GM21367 (cell line): ENCODE measurements at regions not wholly inside any gene's neighbourhood (a gene's known extent, or its start where the extent isn't known, plus 50 kb on each side); places are given as distances from the start of the nearest gene placed in this dataset.
"Not testable (repeated sequence)": the region's sequence is repeated elsewhere in the genome, so short reads cannot be mapped to it uniquely, and the experiment has no call there.

Experiments used
- ATAC-seq: cut with Tn5 transposase; IDR thresholded peaks from one replicate; pipeline ENCODE4 v1.9.1; 2021; ENCODE audit not compliant: unreplicated experiment

DNA sequence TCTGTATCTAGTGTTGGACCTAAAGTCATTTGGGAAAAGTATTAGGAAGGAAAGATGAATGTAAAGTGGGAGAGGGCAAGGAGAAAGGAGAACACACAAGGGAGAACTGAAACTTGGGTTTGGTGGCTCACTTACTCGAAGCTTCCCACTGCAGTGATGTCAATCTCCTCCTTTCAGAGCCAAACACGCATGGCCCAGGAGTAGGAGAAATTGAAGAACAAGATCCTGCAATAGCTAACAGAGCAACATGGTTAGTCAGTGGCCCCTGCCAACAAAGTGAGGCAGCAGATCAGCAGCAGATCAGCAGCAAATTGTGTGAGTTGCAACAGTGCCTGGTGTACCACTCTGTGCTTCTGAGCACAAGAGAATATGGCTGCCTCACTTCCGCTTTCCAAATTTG lies 366.4 kb downstream of the PSAT1 start:
- ATAC-seq, result no peak

DNA sequence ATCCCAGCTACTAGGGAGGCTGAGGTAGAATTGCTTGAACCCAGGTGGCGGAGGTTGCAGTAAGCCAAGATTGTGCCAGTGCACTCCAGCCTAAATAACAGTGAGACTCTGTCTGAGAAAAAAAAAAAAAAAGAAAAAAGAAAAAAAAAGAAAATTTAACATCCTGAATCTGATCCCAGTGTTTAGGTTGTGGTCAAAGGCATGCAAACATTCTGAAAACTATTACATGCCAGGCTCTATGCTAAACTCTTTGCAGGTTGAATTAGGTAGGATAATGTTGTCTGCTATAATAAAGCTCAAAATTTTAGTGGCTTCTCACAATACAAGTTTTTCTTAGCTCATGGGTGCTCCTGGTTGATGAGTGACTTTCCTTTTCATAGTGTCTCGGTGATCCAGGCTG lies 367.4 kb downstream of the PSAT1 start:
- ATAC-seq, result no peak

DNA sequence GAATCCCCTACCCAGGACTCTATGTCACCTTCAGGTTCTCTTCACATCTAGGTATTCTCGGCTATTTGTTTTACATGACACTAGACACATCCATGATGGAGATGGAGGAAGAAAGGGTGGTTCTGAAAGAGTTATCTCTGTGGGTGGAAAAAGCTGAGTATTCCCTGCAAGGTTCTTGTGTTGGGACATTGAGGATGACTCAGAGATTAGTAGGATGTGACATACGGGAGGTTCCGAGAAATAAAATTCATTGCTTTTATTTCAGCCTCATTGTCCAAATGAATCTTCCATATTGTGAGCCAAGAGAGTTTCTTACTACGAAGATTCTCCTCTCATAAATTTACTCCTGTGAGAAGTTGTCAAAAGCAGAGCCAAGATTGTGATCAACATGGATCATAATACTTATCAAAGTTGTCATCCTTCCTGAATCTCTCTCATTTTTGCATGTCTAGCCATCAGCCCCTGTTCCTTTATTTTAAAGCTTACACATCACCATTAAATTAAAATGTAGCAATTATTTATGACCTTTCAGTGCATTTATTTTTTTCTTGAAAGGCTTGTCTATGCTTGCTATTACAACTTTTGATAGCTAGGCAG lies 370.0 kb downstream of the PSAT1 start:
- no peak for ATAC-seq

DNA sequence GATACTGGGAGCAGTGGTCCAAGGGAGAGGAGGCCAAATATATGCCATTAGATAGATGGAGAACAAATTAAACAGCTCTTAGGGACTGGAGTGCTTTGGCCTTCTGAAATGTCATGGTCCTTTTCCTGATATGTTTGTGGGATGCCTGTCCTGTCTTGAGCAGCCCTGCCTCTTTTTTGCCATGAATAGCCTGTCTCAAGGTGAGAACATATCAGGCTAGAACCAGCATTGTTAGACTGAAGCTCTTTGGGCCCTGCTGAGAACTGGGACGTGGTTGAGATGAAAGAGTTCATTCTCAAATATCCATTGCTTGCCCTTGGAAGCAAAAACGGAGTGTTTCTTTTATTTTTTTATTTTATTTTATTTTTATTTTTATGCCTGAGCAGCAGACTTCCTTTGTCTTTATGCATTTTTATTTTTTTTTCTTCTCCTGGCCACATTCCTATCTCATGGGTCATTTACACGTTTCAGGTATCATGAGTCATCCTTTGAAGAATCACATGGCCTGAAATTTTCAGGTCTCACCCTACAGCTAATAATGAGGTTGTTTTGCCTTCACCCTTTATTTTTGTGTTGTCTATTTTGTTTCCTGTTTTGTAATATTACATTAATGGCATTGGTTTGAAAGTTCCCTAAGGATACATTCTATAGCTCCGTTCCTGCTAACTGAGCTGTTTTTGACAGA lies 371.4 kb downstream of the PSAT1 start:
- ATAC-seq, result no peak

DNA sequence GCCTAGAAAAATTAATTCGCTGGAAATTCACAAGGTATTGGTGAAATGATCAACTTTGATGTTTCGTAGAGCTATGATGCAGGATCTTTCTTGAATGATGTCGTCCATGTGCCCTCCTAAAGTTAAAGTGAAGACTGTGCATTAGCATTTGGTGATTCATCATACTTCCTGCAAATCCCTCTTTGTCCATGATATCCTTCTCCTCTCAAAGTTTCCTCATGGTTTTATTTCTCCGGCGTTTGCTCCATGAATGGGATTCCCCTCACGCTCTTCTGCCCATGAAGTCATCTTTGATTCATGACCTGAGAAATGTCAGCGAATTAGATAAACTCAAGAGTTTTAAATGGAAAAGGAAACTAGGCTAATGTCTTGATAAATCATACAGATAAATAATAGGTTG lies 372.7 kb downstream of the PSAT1 start:
- no peak for ATAC-seq

DNA sequence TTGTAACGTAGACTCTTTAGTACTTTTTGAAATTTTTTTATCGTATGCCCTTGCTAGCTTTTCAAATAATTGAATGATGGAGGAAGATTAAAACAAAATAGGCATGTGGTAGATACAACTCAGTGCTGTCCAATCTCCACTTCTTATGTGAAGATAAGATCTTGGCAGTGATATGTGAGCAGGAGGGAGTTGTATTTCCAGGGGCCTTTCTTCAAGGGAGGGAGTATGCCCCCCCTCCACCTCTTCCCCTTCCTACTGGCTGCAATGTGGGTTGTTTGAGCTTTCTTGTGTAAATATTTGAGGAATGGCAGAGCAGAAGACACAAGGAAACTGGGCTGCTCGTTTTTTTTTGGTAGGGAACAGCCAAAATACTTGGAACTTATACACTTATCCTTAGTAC lies 374.9 kb downstream of the PSAT1 start:
- no peak for ATAC-seq

DNA sequence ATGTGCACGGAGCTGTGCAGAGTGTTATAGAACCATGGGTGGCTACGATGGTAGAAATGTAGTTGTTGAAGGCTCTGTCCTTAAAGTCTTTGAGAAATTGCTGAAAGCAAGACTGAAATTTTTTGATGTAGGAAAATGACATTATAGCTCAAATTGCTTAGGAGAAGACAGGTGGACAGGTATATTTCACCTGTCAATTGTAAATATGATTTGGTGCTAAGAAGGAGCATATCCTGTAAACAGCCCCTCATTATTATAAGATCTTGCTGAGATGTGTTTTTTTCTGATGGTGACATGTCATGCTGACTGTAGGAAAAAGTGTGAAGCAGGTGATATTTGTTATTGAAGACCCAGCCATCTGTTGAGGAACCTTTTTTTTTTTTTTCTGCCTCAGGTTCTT lies 377.9 kb downstream of the PSAT1 start:
- ATAC-seq, result no peak

DNA sequence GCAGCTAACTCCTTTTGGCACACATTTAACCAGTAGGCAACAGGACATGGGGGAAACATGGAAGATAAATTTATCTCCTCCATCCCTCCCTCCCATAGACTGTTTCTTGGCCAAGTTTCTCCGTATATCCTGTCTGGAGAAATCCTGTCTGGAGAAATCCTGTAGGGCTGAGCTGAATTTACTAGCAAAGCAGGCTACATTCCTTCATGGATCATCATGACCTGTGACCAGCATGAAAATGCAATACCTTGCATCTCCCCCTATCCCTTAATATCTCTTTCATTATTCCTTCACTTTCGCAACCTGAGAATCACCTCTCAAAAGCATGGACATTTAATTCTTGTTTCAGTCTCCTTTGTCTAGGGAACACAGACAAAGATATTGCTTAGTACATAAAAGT lies 379.1 kb downstream of the PSAT1 start:
- no peak for ATAC-seq

DNA sequence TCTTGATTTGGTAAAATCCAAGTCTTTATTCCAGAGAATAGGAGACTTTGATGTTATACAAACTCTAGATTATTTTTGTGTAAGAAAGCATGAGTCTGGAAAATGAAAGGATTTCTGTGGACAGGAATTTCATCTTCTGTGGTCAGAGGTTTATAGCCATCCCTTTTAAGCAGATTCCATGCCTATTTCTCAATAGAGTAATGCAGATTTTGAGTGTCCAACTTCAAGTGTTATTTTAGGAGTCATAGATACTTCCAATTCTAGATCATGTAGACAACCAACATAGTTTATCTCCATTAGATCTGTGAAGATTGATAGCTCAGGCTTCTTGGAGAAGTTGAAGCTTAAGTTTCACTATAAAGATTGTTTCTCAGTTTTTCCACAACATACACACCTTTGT lies 379.7 kb downstream of the PSAT1 start:
- ATAC-seq, result no peak

DNA sequence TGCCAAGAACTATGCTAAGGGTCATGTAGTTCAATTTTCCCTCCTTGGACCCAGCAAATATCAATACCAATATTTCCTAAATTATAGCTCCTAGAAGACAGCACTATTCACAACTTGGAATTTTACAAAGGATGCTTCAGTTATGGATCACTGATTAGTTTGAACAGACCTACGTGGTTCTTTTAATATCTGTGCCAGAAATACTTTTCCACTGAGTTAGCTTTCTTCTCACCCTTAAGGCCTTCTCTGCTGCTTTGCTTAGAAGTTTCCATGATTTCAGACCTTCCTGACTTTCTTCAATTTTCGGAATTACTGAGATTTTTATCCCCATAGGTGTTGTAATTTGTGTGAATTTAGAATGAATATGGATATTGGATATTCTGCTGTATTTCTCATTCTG lies 380.4 kb downstream of the PSAT1 start:
- no peak for ATAC-seq

DNA sequence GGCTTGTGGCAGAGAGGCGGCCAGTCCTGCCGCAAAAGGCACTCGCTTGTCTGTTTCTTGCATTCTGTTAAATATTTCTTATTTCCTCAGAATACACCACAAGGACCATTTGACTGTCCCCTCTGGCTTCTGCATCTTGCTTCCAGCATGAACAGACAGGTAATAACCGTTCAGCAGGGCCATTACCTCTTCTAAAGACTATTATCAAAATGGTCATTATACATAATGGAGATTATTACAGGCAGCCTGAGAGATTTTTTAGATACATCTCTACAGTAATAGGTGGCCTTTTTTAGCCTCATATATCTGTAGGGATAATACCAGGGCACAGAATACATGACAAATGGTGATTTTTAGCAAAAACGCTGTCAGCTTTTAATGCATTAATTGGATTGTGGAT lies 382.0 kb downstream of the PSAT1 start:
- ATAC-seq, result no peak

DNA sequence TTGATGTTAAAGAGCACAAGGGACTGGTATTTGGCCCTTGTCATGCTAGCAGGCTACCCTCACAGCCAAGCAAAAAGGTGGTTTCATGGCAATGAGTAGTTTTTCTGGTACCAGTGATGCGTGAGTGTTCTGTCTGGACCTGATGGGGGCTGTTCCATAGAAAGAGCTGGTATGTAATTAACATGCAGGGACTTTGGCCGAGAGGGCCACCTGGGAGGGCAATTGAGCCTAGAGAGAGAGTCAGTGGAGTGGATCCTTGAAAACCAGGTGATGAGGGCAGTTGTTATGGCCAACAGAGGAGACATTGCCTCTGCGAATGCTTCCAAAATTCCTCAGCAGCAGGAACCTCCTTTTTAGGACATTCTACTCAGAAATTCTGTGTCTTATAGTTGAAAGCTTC lies 383.3 kb downstream of the PSAT1 start:
- ATAC-seq, result no peak

DNA sequence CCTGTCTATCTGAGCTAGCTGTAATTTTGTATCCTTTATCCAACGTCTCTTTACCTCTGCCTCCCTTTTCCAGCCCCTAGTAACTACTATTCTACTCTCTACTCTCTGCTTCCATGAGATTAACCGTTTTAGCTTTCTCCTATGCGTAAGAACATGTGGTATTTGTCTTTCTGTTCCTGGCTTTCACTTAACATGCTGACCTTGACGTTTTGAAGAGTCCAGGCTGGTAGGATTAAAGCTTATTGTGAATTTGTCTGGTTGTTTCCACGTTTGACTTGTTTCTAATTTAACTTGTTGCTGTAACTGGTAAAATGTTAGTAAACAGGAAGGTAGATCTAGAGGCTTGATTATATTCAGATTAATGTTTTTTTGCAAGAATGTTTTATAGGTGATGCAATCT lies 385.3 kb downstream of the PSAT1 start:
- ATAC-seq, result no peak

DNA sequence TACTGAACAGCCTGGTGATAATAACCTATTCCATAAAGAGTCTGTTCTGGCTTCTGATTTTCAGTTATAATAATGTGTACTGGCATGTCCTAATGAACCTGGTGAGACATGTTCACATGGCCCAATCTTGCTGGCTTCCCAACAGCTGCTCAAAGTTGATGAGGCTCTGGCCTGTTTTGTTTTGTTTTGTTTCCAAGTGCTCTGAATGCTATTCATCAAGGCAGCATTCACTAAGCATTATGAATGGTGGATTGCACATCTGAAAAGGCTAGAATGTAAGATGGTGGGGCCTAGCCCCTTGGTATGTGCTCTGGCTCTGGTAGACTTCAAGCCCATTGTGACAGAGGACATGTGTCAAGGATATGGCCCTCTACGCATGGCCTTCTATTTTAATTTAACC lies 388.5 kb downstream of the PSAT1 start:
- no peak for ATAC-seq

DNA sequence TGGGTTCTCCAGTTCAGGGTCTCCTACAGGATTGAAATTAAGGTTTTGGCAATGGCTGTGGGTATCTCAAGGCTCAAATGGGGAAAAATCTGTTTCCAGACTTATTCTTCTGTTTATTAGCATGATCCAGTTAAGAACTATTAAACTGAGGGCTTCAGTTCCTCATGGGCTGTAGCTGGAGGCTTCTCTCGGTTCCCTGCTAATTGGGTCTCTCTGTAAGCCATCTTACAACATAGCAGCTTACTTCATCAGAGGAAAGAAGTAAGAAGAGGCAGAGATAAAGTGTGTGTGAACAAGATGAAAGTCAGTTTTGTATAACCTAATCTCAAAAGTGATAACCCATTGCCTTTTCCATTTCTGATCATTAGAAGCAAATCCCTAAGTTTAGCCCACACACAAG lies 391.9 kb downstream of the PSAT1 start:
- no peak for ATAC-seq

DNA sequence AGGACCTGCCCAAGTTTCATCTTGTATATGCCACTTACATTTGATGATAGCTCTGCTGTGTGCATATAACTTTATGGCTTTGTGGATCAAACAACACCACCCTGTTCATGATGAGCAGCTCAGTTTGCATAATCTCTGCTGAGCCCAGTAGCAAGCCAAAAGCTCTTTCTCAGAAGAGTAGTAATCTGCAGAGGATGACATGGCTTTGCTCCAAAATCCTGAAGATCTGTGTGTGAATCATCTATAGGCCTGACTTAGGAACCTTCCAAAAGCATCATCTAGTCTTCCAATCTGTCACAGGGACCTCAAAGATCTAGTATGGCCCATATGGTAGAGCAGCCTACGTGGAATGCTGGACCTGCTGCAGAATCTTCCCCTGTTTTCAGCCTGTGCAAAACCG lies 394.6 kb downstream of the PSAT1 start:
- ATAC-seq, result no peak

DNA sequence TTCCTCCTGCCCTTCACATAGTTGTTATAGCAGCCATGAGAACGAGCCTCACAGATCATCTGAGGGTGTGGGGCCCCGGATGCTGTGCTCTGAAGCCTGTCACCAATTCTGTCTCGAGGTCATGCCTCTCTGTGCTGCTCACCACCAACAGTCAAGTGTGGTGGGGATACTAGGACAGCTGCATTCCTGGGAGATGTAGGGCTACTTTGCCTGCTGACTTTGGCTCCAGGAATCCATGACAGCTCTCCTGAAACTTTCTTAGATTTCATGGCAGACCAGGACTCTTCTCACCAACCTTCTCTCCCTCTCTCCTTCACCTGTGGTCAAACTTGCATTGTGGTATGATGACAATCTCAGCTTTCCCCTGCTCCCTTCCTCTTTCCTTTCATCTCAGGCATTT lies 395.9 kb downstream of the PSAT1 start:
- no peak for ATAC-seq

DNA sequence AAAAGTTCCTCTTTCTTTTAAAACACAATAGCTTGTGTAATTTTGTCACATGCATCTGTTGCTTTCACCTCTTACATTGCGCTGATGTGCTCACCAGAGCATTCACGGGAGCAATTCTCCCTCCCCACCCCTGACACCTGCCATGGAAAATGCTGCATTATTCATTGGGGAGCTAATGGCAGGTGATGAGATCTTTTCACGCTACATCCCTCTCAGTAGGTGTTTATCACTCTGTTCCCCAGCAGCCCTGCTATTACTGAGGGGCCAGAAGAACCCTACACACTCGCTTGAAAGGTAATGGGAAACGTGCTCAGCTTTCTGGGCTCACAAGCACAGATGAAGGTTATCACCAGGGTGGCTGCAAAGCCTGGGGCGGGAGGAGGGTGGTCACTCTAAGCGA lies 398.0 kb downstream of the PSAT1 start:
- no peak for ATAC-seq

DNA sequence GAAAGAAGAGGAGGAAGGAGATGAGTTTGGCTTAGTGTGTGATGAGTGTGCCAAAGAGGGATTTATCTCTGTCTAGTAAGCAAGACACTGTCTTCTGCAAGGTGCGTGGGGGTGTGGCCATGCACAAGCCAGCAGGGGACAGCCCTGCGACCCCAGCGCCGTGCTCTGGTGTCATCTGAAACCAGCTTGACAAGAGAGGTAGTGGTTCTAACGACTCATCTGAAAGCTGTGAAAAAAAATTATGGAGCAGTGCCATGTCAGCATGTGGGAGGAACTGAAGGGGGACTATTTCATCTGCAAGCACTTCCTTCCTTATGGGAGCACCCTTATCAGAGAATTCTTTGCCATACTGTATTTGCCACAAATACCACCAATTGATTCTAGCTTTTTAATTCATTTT lies 398.6 kb downstream of the PSAT1 start:
- ATAC-seq, result no peak

DNA sequence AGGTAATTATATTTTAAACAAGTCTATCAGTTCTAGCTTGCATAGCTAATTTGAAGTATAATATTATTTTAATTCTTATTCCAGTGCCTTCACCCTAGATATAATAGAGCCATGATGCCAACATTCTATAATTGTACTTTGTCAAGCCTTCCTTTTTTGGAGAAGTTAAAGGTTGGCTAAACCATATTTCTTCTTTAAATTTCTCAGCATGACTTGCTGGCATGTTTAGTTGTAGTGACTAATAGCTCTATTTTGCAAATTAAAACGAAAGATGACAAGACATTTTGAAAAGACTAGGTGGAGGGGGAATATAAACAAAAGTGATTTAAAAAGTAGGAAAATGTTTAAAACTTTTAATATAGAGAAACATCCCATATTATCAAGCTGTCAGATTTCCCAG lies 400.7 kb downstream of the PSAT1 start:
- no peak for ATAC-seq

DNA sequence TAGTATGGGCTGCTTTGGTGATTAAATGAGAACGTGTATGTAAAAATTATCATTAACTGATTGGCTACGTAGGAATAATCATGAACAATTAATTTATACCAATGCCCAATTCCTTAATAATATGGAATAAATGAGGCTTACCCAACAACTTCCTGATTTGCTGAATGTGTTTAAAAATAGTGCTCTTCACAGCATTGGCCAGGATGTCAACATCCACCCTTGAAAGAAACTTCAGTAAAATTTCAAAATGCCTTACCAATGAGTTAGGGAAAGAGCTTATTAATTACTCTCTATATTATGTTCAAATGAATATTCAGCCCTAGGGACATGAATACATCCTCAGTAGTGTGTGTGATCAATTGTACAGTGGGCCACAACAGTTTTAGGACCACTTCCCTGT lies 401.4 kb downstream of the PSAT1 start:
- no peak for ATAC-seq

DNA sequence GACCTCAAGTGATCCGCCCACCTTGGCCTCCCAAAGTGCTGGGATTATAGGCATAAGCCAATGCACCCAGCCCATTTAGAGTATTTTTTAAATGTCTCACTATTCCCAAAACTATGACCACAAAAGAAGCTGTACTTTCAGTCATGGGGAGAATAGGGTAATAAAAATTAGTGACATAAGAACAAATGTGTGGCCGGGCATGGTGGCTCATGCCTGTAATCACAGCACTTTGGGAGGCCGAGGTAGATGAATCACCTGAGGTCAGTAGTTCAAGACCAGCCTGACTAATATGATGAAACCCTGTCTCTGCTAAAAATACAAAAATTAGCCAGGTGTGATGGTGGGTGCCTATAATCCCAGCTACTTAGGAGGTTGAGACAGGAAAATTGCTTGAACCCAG lies 402.3 kb downstream of the PSAT1 start:
- not testable (repeated sequence) for ATAC-seq

DNA sequence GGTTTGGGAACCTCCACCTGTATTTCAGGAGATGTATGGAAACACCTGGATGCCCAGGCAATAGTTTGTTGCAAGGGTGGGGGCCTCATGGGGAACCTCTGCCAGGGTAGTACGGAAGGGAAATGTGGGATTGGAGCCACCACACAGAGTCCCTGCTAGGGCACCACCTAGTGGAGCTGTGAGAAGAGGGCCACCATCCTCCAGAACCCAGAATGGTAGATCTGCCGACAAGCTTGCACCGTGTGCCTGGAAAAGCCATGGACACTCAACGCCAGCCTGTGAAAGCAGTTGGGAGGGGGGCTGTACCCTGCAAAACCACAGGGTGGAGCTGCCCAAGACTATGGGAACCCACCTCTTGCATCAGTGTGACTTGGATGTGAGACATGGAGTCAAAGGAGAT lies 407.2 kb downstream of the PSAT1 start:
- ATAC-seq, result not testable (repeated sequence)
